22Rv1 (cell line): ENCODE measurements at regions not wholly inside any gene's neighbourhood (a gene's known extent, or its start where the extent isn't known, plus 50 kb on each side); places are given as distances from the start of the nearest gene placed in this dataset.
"Not testable (repeated sequence)": the region's sequence is repeated elsewhere in the genome, so short reads cannot be mapped to it uniquely, and the experiment has no call there.

ENCODE experiments used
- H3K27ac ChIP-seq: fragments of 450-650 bp; 2 replicates; pipeline ENCODE4 v1.5.1; 2017
- ZFX ChIP-seq: fragments of 450-650 bp; IDR thresholded peaks from 2 replicates; pipeline ENCODE4 v1.6.1; 2017; ENCODE audit warnings: antibody characterized with exemption, borderline replicate concordance
- TF ChIP-seq, protein P1 (sequence below): fragments of 450-650 bp; IDR thresholded peaks from 2 replicates; pipeline ENCODE4 v1.5.1; 2017; ENCODE audit warnings: mild to moderate bottlenecking

DNA sequence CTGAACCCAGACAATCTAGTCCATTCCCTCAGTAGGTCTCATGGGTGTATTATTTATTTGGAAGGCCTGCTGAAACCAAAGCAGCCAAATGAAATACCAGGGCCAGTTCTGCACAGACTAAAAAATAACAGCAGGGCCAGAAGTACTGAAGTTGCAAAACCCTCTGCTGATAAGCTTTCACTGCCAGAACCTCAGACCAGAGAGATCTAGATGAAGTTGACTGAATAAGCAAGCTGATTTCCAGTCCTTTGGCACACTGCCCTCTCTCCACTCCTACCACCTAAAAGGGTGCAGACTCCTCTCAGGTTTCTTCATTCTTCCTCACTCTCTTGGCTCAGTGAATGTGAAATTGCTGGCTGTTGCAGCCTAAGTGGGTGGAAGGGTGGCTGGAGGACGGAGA, 276.7 kb upstream of the KLF3 start:
- no peak overlapping the region for H3K27ac ChIP-seq
- TF ChIP-seq, protein P1, sequence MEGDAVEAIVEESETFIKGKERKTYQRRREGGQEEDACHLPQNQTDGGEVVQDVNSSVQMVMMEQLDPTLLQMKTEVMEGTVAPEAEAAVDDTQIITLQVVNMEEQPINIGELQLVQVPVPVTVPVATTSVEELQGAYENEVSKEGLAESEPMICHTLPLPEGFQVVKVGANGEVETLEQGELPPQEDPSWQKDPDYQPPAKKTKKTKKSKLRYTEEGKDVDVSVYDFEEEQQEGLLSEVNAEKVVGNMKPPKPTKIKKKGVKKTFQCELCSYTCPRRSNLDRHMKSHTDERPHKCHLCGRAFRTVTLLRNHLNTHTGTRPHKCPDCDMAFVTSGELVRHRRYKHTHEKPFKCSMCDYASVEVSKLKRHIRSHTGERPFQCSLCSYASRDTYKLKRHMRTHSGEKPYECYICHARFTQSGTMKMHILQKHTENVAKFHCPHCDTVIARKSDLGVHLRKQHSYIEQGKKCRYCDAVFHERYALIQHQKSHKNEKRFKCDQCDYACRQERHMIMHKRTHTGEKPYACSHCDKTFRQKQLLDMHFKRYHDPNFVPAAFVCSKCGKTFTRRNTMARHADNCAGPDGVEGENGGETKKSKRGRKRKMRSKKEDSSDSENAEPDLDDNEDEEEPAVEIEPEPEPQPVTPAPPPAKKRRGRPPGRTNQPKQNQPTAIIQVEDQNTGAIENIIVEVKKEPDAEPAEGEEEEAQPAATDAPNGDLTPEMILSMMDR = no peak
- TF ChIP-seq ZFX = no peak

DNA sequence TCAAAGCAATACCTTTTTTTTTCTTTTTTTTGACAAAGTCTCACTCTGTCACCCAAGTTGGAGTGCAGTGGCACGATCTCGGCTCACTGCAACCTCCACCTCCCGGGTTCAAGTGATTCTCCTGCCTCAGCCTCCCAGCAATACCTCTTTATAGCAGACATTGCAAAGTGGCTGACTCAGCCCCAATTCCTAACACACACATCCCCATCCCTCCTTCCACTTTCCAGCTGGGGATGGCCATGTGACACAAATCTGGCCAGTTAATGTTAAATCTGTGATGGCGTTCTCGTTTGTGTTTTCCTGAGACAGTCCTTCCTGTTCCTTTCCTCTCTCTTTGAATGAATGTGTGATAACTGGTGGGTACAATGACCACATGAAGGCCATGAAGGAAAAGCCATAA, 276.2 kb upstream of the KLF3 start:
- H3K27ac ChIP-seq = no peak overlapping the region
- TF ChIP-seq, protein P1 = no peak
- no peak for TF ChIP-seq ZFX

- H3K27ac ChIP-seq = not testable (repeated sequence)
Observed at GRCh38 chr4:38388907-38389306, 275.1 kb upstream of the KLF3 start.

DNA sequence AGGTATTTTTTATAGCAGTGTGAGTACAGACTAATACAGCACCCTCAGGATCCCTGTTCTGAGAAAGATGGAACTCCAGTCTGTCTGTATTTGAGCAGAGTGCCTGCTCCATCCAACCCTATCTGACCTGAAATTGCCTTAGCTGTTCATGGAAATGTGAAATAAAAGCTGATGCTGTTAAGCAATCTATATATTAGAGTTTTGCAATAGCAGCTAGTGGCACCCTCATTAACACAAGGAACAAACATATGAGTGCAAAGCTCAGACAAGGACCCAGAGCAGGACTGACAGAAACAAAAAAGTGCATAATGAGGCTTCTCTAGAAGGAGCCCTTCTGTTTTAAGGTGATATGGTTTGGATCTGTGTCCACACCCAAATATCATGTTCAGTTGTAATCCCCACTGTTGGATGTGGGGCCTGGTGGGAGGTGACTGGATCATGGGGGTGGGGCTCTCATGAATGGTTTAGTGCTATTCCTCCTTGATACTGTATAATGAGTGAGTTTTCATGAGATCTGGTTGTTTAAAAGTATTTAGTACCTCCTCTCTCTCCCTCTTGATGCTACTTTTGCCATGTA, 272.9 kb upstream of the KLF3 start:
- TF ChIP-seq ZFX = no peak
- TF ChIP-seq, protein P1 = no peak

GRCh38 chr4:38392223-38392855, 271.7 kb upstream of the KLF3 start:
- no peak for TF ChIP-seq ZFX
- TF ChIP-seq, protein P1 = no peak
- H3K27ac ChIP-seq = no peak overlapping the region

More for the DNA sequence above, 272.9 kb upstream of the KLF3 start:
- H3K27ac ChIP-seq = no peak overlapping the region

DNA sequence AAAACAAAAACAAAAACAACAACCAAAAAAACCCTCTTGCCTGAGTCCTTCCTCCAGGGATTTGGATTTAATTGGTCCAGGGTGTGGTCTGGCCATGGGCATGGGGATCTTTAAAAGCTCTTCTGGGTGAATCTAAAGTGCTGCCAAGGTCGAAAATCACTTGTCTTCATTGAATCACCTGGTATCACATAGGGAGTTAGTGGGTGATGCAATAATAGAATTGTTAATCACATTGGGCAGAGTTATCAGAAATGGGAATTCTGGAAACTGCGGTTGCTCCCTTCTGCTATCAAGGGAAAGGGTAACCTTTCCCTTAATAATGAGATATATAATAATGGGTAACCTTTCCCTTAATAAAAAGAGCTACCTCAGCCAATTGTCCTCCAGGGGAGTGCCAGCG, 267.9 kb upstream of the KLF3 start:
- H3K27ac ChIP-seq = no peak overlapping the region
- TF ChIP-seq, protein P1 = no peak
- no peak for TF ChIP-seq ZFX

DNA sequence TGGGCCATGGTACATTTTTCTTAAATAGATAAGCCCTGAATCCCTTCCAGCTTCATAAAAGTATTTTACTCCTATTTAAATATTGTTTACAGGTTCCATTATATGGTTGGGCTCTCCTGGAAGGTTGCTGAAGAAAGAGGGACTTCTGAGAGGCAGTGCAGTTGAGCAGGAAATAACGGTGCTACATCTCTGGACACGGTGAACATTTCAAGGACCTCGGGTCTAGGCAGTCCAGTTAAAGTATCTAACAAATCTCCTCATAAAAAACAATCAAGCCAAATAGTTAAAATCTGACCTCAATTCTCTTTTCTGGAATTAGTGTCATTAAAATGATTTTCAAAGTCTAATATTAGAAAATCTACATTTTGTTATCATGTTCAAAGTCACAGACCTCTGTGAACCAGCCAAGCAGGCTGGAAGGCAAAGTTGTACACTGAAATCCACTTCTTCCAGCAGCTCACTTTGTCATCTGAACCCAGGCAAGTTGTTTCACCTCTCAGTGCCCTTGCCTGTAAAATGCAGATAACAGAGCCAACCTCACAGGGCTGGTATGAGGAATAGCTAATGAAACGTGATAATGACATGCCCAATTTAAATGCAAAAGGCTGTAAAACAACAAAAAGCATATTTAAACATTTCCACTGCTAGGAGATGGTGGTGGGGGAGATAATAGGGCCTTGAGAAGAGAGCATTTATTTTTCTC, 267.0 kb upstream of the KLF3 start:
- no peak overlapping the region for H3K27ac ChIP-seq
- no peak for TF ChIP-seq ZFX
- TF ChIP-seq, protein P1 = no peak
